ENCODE measurements at regions not wholly inside any gene's neighbourhood (a gene's known extent, or its start where the extent isn't known, plus 50 kb on each side); places are given as distances from the start of the nearest gene placed in this dataset.

DNA sequence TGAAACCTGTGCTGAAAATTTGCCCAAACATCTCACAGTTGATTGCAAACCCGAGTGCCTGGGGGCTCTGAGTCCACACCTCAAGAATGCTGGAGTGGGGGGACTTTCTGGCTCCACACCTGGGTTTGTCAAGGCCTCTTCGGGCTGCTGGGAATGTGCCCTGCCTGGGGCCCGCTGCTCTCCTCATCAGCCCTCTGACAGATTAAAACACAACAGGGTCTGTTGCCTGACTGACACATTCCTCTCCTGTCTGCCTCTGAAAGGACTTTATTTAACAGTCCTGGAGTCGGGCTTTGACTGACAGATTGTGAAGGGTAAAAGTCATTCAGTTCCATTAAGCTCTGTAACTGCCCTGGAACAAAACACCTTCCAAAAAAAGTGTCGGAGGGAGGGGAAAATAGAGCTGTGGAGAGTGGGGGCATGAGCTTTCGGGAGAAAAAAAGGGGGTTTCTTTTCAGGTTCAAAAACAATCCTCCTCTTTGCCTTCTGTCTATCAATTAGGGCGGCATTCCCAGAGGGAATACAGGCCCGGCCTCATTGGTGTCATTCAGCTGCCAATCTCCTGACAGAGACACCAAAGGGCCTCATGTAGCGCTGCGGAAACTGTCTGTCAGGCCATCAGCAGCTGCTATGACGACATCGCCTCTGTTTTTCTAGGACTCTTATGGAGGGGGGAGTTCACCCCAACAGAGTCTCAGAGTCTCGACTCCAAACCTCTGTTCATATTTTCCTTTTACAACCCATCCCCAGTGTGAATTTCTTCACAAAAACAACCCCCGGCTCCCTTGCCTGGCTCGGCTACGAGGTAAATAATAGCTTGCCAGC lies 398.8 kb upstream of the NFE2L3 start:
- TF ChIP-seq, protein P1, sequence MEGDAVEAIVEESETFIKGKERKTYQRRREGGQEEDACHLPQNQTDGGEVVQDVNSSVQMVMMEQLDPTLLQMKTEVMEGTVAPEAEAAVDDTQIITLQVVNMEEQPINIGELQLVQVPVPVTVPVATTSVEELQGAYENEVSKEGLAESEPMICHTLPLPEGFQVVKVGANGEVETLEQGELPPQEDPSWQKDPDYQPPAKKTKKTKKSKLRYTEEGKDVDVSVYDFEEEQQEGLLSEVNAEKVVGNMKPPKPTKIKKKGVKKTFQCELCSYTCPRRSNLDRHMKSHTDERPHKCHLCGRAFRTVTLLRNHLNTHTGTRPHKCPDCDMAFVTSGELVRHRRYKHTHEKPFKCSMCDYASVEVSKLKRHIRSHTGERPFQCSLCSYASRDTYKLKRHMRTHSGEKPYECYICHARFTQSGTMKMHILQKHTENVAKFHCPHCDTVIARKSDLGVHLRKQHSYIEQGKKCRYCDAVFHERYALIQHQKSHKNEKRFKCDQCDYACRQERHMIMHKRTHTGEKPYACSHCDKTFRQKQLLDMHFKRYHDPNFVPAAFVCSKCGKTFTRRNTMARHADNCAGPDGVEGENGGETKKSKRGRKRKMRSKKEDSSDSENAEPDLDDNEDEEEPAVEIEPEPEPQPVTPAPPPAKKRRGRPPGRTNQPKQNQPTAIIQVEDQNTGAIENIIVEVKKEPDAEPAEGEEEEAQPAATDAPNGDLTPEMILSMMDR (IDR thresholded peaks at IDR 0.05) = no peak
- no peak for TF ChIP-seq POLR2A (IDR thresholded peaks at IDR 0.05)
